HAP-1 (cell line): ENCODE measurements at regions not wholly inside any gene's neighbourhood (a gene's known extent, or its start where the extent isn't known, plus 50 kb on each side); places are given as distances from the start of the nearest gene placed in this dataset.
"Not testable (repeated sequence)": the region's sequence is repeated elsewhere in the genome, so short reads cannot be mapped to it uniquely, and the experiment has no call there.

Source experiments
- DNase-seq, 2 experiments: peaks; one replicate each; pipeline ENCODE4 v3.0.0-alpha.2; 2016 to 2020; ENCODE audit warnings: low spot score in 2 of 2
- H3K27me3 ChIP-seq: fragments of 250-450 bp; sonication (Bioruptor Pico); 2 replicates; pipeline ENCODE4 v1.5.1; 2020; ENCODE audit warnings: low read depth, mild to moderate bottlenecking, moderate library complexity
- H3K36me3 ChIP-seq: fragments of 250-450 bp; sonication (Bioruptor Pico); replicated peaks from 2 replicates; pipeline ENCODE4 v1.5.1; 2020; ENCODE audit warnings: mild to moderate bottlenecking
- H3K4me1 ChIP-seq: fragments of 250-450 bp; sonication (Bioruptor Pico); 2 replicates; pipeline ENCODE4 v1.5.1; 2020; ENCODE audit warnings: mild to moderate bottlenecking
- H3K4me3 ChIP-seq: fragments of 250-450 bp; sonication (Bioruptor Pico); 2 replicates; pipeline ENCODE4 v1.5.1; 2020; ENCODE audit warnings: mild to moderate bottlenecking, moderate library complexity
- H3K9me3 ChIP-seq: fragments of 250-450 bp; sonication (Bioruptor Pico); 2 replicates; pipeline ENCODE4 v1.5.1; 2020; ENCODE audit warnings: mild to moderate bottlenecking, moderate library complexity
- in situ Hi-C: fragments of 300-500 bp; cut with MboI; formaldehyde crosslinking; loops from 3 replicates; pipeline ENCODE4 v1.14.3; 2020; ENCODE audit warnings: low sequenced_read_pairs, inconsistent platforms, mixed read lengths

DNA sequence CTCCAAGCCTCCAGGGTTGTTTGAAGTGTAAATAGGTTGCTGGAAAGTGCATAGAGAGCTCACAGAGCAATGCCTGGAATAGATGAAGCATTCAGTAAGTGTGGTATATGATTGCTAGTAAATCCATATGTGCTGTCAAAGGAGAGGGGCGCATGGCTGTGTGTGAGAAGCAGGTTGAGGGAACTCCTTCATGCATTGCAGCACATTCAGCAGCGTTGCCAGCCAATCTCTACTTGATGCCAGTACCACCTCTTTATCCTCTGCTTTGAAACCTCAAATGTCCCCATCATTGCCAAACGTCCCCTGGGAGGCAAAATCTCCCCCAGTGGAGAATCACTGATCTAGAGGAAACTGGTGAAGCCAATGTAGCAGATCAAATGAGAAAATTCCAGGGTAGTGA is 82.7 kb upstream of the RALGAPA2 start:
- no peak overlapping the region for H3K4me3 ChIP-seq
- no peaks in the 10 kb centered on the region for H3K27me3 ChIP-seq
- no peak for DNase-seq
- no peaks in the 10 kb centered on the region for H3K36me3 ChIP-seq
- in situ Hi-C loops: no loop called here
- peaks cover 5% of the 10 kb centered on the region for H3K4me1 ChIP-seq
- no peaks in the 10 kb centered on the region for H3K9me3 ChIP-seq

DNA sequence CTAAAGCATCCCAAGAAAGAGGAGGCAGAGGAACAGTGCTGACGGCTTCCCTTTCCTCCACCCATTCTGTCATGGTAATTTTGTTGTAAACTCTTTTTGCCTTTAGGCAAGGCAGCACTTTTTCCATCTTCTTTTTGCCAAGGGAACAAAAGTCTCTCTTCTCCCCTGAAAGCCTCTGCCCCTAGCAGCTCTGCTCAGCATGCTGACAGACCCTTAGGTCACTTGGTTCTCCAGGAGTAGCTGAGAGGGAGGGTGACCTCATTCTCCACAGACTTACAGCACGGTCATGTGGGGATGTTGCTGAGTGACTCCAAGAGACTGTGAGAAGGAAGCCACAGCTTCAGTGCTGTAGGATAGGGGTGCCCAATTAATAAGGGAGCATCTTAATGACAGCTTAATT is 81.1 kb upstream of the RALGAPA2 start:
- Histone ChIP-seq H3K4me3 (no peak overlapping the region), H3K9me3 (no peaks in the 10 kb centered on the region), H3K27me3 (no peaks in the 10 kb centered on the region), H3K4me1 (peaks cover 5% of the 10 kb centered on the region), H3K36me3 (no peaks in the 10 kb centered on the region)
- in situ Hi-C loops: no loop called here
- DNase-seq: no peak

DNA sequence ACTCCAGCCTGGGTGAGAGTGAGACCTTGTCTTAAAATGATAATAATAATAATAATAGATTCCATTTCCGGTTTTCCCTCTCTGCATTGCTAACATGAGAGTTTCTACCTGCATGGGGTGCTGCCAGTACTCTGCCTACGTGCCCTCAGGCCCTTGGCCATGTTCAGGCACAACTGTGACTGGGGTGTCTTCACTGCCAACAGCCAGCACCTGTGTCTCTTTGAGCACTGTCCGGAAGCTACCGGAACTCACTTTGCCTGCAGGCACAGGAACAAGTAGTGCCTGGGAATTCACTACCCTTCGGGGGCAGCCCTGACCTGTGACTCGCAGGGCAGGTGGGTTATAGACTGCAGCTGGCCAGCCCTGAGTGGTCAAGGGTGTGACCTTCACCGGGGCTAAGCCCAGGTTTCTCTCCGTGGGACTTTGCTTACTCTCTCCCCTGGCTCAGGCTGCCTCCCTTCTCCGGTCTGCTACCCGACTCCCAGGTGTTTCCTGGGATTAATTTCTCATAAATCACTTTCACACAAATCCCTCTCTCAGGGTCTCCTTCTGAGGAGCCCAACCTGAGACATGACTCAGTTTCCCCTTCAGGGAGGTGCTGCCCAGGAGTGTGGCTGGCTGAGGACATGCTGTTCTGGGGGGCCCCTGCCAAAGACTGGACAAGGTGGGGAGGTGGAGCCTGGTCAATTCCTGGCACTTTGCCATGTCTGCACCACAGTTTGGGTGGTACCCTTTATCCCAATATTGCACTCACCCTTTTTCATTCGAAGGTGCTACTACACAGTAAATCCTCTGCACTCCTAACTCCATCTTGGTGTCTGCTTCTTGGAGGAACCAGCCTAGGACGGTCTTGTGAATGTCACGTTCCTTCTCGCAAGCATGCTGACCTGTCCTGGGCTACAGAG is 79.5 kb upstream of the RALGAPA2 start:
- no peaks in the 10 kb centered on the region for H3K9me3 ChIP-seq
- DNase-seq: no peak
- no peaks in the 10 kb centered on the region for H3K36me3 ChIP-seq
- no peak overlapping the region for H3K4me3 ChIP-seq
- H3K27me3 ChIP-seq: no peaks in the 10 kb centered on the region
- peaks cover 5% of the 10 kb centered on the region for H3K4me1 ChIP-seq
- in situ Hi-C loops: no loop called here

DNA sequence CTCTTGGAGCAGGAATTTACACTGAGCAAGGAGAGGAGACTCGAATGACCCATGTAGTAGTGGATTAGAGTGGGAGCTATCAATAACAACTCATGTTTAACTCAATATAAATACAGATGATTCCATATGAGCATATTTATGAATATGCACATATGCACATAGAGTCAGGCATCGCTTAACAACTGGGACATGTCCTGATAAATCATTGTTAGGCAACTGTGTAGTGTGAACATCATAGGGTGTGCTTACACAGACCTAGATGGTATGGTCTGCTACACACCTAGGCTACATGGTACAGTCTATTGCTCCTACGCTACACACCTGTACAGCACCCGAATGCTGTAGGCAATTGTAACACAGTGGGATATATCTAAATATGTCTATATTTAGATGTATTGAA is 75.9 kb upstream of the RALGAPA2 start:
- H3K27me3 ChIP-seq: no peaks in the 10 kb centered on the region
- no peak for DNase-seq
- H3K4me1 ChIP-seq: no peaks in the 10 kb centered on the region
- no peaks in the 10 kb centered on the region for H3K9me3 ChIP-seq
- no peak overlapping the region for H3K4me3 ChIP-seq
- H3K36me3 ChIP-seq: no peaks in the 10 kb centered on the region
- in situ Hi-C loops: no loop called here

DNA sequence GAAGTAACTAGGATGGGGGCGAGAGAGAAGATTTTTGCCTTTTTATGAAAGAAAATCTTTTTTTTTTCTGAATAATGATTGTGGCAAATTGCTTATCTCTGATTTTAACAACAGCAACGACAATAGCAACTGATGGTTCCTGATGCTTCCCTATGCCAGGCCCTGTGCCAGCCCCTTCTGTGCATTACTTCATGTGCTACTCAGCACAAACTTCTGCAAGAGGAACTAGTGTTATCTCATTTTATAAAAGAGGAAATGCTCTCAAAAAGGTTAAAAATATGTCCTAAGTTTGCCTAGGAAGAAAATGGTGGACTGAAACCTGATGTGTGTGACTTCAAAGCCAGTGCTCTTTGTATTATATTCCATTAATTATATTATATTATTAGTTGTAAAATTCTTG is 74.0 kb upstream of the RALGAPA2 start:
- no peaks in the 10 kb centered on the region for H3K27me3 ChIP-seq
- in situ Hi-C loops: no loop called here
- no peaks in the 10 kb centered on the region for H3K9me3 ChIP-seq
- no peak overlapping the region for H3K4me3 ChIP-seq
- H3K4me1 ChIP-seq: no peaks in the 10 kb centered on the region
- DNase-seq: no peak
- no peaks in the 10 kb centered on the region for H3K36me3 ChIP-seq

DNA sequence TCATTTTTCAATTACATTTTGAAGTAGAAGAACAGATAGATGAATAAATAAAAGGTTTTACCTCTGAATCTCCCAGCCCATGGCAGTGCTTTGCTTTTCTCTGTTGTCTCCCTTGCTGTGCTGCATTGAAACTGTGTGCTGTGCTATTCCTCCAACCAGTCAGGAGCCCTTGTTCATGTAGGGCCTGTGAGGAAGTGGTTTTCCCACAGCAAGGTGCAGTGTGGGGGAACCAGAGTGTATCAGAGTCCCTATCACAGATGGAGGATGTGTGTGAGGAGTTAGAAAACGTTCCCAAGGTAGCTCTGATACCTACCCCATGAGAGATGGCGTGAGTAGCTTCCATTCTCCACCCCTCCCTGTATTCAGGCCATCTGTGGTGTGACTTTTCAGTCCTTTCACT is 72.8 kb upstream of the RALGAPA2 start:
- Histone ChIP-seq H3K4me1 (no peaks in the 10 kb centered on the region), H3K9me3 (no peaks in the 10 kb centered on the region), H3K36me3 (no peaks in the 10 kb centered on the region), H3K27me3 (no peaks in the 10 kb centered on the region), H3K4me3 (no peak overlapping the region)
- no peak for DNase-seq
- in situ Hi-C loops: no loop called here

DNA sequence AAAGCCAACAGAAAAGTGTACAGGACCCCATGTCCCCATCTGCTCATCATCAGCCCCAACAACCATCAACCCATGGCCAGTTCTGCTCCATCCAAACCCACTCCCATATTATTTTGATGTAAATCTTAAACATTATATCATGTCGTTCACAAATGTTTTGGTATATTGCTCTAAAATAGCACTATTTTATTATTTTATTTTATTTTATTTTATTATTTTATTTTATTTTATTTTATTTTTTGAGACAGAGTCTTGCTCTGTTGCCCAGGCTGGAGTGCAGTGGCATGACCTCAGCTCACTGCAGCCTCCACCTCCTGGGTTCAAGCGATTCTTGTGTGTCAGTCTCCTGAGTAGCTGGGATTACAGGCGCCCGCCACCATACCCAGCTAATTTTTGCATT is 72.0 kb upstream of the RALGAPA2 start:
- H3K36me3 ChIP-seq, DNase-seq, H3K4me3 ChIP-seq, in situ Hi-C loops, H3K4me1 ChIP-seq, H3K27me3 ChIP-seq, H3K9me3 ChIP-seq: not testable (repeated sequence)

DNA sequence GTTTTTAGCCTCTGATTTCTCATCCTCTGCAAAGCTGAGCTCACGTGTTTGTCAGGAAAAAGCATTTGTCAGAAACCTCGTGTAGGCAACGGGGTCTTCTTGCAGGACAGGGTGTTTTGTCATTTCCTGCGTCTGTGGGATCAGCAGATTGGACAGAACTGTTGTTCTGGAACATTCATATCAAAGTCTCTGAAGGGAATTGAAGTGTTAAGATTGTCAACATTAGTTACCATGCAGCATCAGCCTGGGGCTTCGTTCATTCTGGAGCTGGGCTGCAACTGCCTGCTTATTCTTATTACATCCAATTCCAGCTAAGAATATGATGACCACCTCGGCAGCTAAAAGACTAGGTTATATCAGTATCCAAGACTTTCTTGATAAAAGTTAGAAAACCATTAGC is 71.0 kb upstream of the RALGAPA2 start:
- H3K4me3 ChIP-seq: no peak overlapping the region
- DNase-seq: no peak
- H3K27me3 ChIP-seq: no peaks in the 10 kb centered on the region
- H3K4me1 ChIP-seq: no peaks in the 10 kb centered on the region
- in situ Hi-C loops: no loop called here
- H3K36me3 ChIP-seq: no peaks in the 10 kb centered on the region
- no peaks in the 10 kb centered on the region for H3K9me3 ChIP-seq

DNA sequence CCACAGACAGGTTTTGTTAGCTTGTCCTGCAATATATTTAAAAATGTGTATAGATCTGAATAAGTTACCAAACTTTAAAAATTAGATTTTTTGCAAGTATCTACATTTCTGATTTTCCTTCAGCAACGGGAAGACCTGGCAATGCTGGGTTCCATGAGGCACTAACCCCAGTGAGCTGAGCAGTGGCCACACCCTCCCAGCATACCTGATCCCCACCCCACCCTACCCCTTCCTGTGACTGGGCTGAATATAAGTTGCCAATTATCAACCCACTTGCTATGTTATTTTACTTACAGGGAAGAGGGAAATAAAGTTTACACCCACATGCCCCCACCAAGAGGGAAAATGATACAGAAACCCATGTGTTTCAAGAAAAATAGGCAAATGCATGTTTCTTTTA is 70.3 kb upstream of the RALGAPA2 start:
- no peaks in the 10 kb centered on the region for H3K36me3 ChIP-seq
- H3K4me1 ChIP-seq: no peaks in the 10 kb centered on the region
- in situ Hi-C loops: no loop called here
- no peaks in the 10 kb centered on the region for H3K27me3 ChIP-seq
- no peak for DNase-seq
- H3K9me3 ChIP-seq: no peaks in the 10 kb centered on the region
- H3K4me3 ChIP-seq: no peak overlapping the region

DNA sequence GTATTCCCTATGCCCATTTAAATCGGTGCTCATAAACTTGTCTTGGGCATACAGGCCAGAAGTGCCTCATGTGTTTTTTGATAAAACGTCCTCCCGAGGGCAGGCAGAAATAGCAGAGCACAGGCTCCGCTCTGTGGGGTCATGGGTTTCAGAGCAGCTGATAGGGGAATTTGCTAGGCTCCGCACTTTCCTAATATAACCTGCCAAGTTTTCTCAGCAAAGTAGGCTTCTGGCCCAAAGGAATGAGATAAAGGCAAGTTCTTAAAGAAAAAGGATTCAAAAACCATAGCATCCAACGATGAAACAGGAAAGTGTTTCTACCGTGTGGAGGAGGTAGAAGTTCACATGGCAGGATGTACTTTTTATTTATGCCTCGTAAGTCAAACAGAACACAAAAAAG is 69.8 kb upstream of the RALGAPA2 start:
- Histone ChIP-seq H3K4me1 (no peaks in the 10 kb centered on the region), H3K27me3 (no peaks in the 10 kb centered on the region), H3K36me3 (no peaks in the 10 kb centered on the region), H3K9me3 (no peaks in the 10 kb centered on the region), H3K4me3 (no peak overlapping the region)
- in situ Hi-C loops: no loop called here
- DNase-seq: no peak

DNA sequence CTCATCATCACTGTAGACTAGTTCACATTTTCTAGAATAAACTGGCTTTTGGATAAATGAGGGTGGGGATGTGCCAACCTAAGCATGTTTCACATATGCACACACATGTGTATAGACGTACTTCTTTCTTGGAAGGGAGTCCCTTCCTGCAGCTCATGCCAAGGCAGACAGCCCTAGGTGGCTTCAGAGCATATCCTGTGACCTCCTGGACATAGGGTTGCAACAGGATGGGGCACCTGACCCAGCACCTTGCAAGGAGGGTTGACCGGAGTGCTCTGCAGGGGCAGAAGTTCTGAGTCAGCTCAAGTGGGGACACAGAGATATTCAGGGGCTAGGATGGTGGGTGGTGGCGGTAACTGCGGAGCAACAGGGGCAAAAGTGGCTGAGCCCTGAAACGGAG is 68.6 kb upstream of the RALGAPA2 start:
- H3K27me3 ChIP-seq: no peaks in the 10 kb centered on the region
- H3K4me3 ChIP-seq: no peak overlapping the region

DNA sequence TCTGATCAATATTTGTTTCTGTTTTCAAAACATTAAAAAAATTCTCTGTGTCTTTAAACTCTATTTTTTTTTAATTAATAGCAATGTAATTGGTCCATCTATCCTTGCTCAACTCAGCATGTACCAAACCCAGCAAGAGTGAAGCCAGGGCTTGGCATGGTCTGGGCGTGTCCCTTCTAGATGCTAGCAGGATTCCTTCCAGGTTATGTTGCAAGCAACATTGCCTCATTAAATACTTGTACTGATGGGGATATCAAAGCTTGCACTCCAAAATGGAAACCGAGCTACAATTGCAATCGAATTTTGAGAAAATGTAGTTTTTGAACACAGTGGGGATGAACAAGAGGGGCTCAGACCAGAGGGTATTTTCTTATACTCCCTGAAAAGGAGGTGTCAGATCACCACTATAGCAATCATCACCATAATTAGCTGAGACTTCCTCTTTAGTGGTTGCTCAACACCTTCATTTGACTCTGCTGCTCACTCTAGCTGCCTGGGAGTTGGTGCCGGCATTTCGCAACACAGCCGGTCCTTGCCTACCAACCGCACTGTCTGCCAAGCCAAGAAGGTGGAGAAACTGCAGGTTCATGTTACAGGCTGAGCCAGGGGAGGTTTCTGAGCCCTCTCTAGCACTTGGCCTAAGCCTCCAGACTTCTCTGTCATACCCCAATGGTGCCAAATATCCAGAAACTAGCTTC is 67.8 kb upstream of the RALGAPA2 start:
- H3K36me3 ChIP-seq: no peaks in the 10 kb centered on the region
- DNase-seq: no peak
- no peaks in the 10 kb centered on the region for H3K4me1 ChIP-seq
- H3K4me3 ChIP-seq: no peak overlapping the region
- no peaks in the 10 kb centered on the region for H3K9me3 ChIP-seq
- no peaks in the 10 kb centered on the region for H3K27me3 ChIP-seq
- in situ Hi-C loops: no loop called here

More for the DNA sequence above, 68.6 kb upstream of the RALGAPA2 start:
- Histone ChIP-seq H3K9me3 (no peaks in the 10 kb centered on the region), H3K4me1 (no peaks in the 10 kb centered on the region), H3K36me3 (no peaks in the 10 kb centered on the region)
- no peak for DNase-seq
- in situ Hi-C loops: no loop called here

DNA sequence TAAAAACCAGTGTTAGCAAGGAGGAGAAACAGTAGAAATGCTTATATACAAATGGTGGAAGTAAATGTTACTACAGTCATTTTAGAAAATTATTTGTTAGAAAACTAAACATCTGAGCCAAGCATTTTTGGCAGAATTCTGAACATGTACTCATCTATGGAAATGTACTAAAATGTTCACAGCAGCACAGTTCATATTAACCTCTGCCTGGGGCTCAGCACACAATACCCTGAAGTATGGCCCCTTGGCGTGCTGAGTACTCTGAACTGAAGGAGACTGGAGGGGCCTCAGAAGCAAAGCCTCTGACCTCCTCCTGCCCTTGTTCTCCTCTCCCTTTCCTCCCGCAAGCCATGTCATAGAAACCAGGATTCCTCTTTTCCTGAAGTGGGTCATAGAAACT is 66.2 kb upstream of the RALGAPA2 start:
- in situ Hi-C loops: no loop called here
- no peaks in the 10 kb centered on the region for H3K36me3 ChIP-seq
- no peak overlapping the region for H3K4me3 ChIP-seq
- DNase-seq: no peak
- H3K27me3 ChIP-seq: no peaks in the 10 kb centered on the region
- H3K9me3 ChIP-seq: no peaks in the 10 kb centered on the region
- H3K4me1 ChIP-seq: no peaks in the 10 kb centered on the region

DNA sequence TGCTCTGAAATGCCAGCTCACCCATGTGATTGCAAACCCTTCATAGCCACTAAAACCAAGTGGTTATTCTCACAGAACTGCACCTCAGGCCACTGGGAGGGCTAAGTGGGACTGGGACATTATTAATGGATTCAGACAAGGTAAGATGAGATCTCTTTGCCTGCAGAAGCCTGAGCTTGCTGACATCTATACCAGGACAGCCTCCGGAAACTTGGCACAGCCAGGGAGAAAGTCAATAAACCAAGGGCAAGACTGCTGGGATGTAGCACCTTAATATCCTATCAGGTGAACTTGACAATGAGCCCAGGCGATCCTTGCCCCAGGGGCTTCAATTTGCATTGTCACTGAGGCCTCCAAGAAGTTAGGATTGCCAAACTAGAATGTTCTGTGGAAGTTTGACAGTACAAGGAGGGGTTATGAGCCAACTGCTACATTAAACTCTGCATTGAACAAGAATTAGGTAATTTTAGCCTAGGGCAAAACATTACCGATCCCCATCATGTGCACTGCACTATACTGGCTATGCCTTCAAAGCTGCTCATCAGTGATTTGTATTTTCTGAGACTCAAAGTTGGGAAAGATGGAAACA is 60.1 kb upstream of the RALGAPA2 start:
- Histone ChIP-seq H3K9me3 (no peaks in the 10 kb centered on the region; the same call in 1 of the 2 replicates), H3K4me3 (no peak overlapping the region), H3K36me3 (no peaks in the 10 kb centered on the region), H3K27me3 (no peaks in the 10 kb centered on the region), H3K4me1 (no peaks in the 10 kb centered on the region)
- DNase-seq: no peak
- in situ Hi-C loops: no loop called here
